Naive B cell (primary cell): ENCODE measurements at regions not wholly inside any gene's neighbourhood (a gene's known extent, or its start where the extent isn't known, plus 50 kb on each side); places are given as distances from the start of the nearest gene placed in this dataset.

Experiments used
- ATAC-seq, 2 donors: fragments of 150-1000 bp; cut with Tn5 transposase; 2 replicates each; pipeline ENCODE4 v1.10.0; 2021; ENCODE audit warnings: low read depth in 2 of 2, mild to moderate bottlenecking in 2 of 2, moderate library complexity in 2 of 2
- DNase-seq: peaks from one replicate; pipeline ENCODE4 v3.0.0; 2022
- H3K27ac Mint-ChIP-seq, 6 donors: one replicate each; pipeline ENCODE4 v1.8.0; 2020 to 2022; ENCODE audit warnings: mild to moderate bottlenecking in 6 of 6, mixed read lengths in 6 of 6, moderate library complexity in 5 of 6, inconsistent platforms in 2 of 6
- H3K27me3 Mint-ChIP-seq, 3 donors: one replicate each; pipeline ENCODE4 v1.8.0; 2021 to 2022; ENCODE audit warnings: mixed read lengths in 3 of 3, mild to moderate bottlenecking in 1 of 3
- H3K36me3 Mint-ChIP-seq, 2 donors: one replicate each; pipeline ENCODE4 v1.8.0; 2020 to 2022; ENCODE audit warnings: mixed read lengths in 2 of 2, inconsistent platforms in 1 of 2, mild to moderate bottlenecking in 1 of 2
- H3K4me1 Mint-ChIP-seq, 3 donors: one replicate each; pipeline ENCODE4 v1.8.0; 2020 to 2022; ENCODE audit warnings: mixed read lengths in 3 of 3, inconsistent platforms in 1 of 3, mild to moderate bottlenecking in 1 of 3, moderate library complexity in 1 of 3
- H3K4me3 Mint-ChIP-seq, 8 donors: one replicate each; pipeline ENCODE4 v1.8.0; 2020 to 2022; ENCODE audit warnings: mild to moderate bottlenecking in 8 of 8, mixed read lengths in 8 of 8, moderate library complexity in 8 of 8, inconsistent platforms in 2 of 8
- H3K9me3 Mint-ChIP-seq, 7 donors: one replicate each; pipeline ENCODE4 v1.8.0; 2020 to 2022; ENCODE audit warnings: mixed read lengths in 7 of 7, mild to moderate bottlenecking in 5 of 7, inconsistent platforms in 2 of 7, moderate library complexity in 1 of 7

- Mint-ChIP-seq H3K27me3 (peaks cover 8 to 15% (median 9%) of the 10 kb centered on the region in 3 donors), H3K9me3 (peaks cover 0 to 4% (median 0%) of the 10 kb centered on the region in 7 donors), H3K4me3 (no peak overlapping the region), H3K4me1 (no peaks in the 10 kb centered on the region), H3K36me3 (no peaks in the 10 kb centered on the region), H3K27ac (no peak overlapping the region)
- no peak for ATAC-seq
- DNase-seq = no peak
These were observed 121.9 kb upstream of the ANK2 start for GRCh38 chr4:112927544-112927943.

GRCh38 chr4:112931001-112931400, 118.5 kb upstream of the ANK2 start:
- Mint-ChIP-seq H3K27ac (peak overlapping the region in 1 of 6 donors; percentile 85), H3K4me3 (no peak overlapping the region)

GRCh38 chr4:112933790-112934189, 115.7 kb upstream of the ANK2 start:
- DNase-seq = no peak

More at GRCh38 chr4:112931001-112931400, 118.5 kb upstream of the ANK2 start:
- Mint-ChIP-seq H3K9me3 (peaks cover 0 to 4% (median 2%) of the 10 kb centered on the region in 7 donors), H3K4me1 (no peaks in the 10 kb centered on the region), H3K36me3 (no peaks in the 10 kb centered on the region), H3K27me3 (peaks cover 9 to 15% (median 13%) of the 10 kb centered on the region in 3 donors)
- ATAC-seq (no peak), DNase-seq (no peak)

GRCh38 chr4:112938461-112939058, 110.9 kb upstream of the ANK2 start:
- ATAC-seq (no peak), DNase-seq (no peak)
- H3K27ac Mint-ChIP-seq = no peak overlapping the region
- no peaks in the 10 kb centered on the region for H3K4me1 Mint-ChIP-seq
- no peaks in the 10 kb centered on the region for H3K36me3 Mint-ChIP-seq
- peaks cover 0 to 3% (median 0%) of the 10 kb centered on the region in 7 donors for H3K9me3 Mint-ChIP-seq
- peaks cover 0 to 10% (median 4%) of the 10 kb centered on the region in 3 donors for H3K27me3 Mint-ChIP-seq
- no peak overlapping the region for H3K4me3 Mint-ChIP-seq

More at GRCh38 chr4:112933790-112934189, 115.7 kb upstream of the ANK2 start:
- peaks cover 8 to 15% (median 9%) of the 10 kb centered on the region in 3 donors for H3K27me3 Mint-ChIP-seq
- no peak overlapping the region for H3K27ac Mint-ChIP-seq
- peaks cover 0 to 4% (median 2%) of the 10 kb centered on the region in 7 donors for H3K9me3 Mint-ChIP-seq
- H3K4me3 Mint-ChIP-seq = no peak overlapping the region
- H3K4me1 Mint-ChIP-seq = no peaks in the 10 kb centered on the region
- ATAC-seq = no peak
- H3K36me3 Mint-ChIP-seq = no peaks in the 10 kb centered on the region

GRCh38 chr4:112939901-112940300, 109.6 kb upstream of the ANK2 start:
- Mint-ChIP-seq H3K9me3 (peaks cover 0 to 4% (median 0%) of the 10 kb centered on the region in 7 donors), H3K4me3 (no peak overlapping the region), H3K4me1 (no peaks in the 10 kb centered on the region), H3K27ac (no peak overlapping the region), H3K27me3 (peaks cover 4 to 11% (median 8%) of the 10 kb centered on the region in 3 donors), H3K36me3 (no peaks in the 10 kb centered on the region)
- DNase-seq = no peak
- no peak for ATAC-seq

- H3K4me1 Mint-ChIP-seq = no peaks in the 10 kb centered on the region
- H3K9me3 Mint-ChIP-seq = peaks cover 0 to 4% (median 0%) of the 10 kb centered on the region in 7 donors
- H3K27me3 Mint-ChIP-seq = peaks cover 4 to 12% (median 8%) of the 10 kb centered on the region in 3 donors
- no peak for ATAC-seq
- H3K4me3 Mint-ChIP-seq = no peak overlapping the region
- H3K27ac Mint-ChIP-seq = no peak overlapping the region
- no peaks in the 10 kb centered on the region for H3K36me3 Mint-ChIP-seq
- DNase-seq = no peak
These were observed 109.1 kb upstream of the ANK2 start for GRCh38 chr4:112940336-112940735.

GRCh38 chr4:112942077-112942476, 107.4 kb upstream of the ANK2 start:
- Mint-ChIP-seq H3K36me3 (no peaks in the 10 kb centered on the region), H3K4me3 (no peak overlapping the region), H3K9me3 (peaks cover 0 to 4% (median 0%) of the 10 kb centered on the region in 7 donors), H3K27me3 (peaks cover 4 to 12% (median 8%) of the 10 kb centered on the region in 3 donors), H3K4me1 (no peaks in the 10 kb centered on the region), H3K27ac (no peak overlapping the region)
- DNase-seq = no peak
- ATAC-seq = no peak

GRCh38 chr4:112942997-112943396, 106.5 kb upstream of the ANK2 start:
- no peak overlapping the region for H3K4me3 Mint-ChIP-seq
- no peak for ATAC-seq
- no peak for DNase-seq
- H3K36me3 Mint-ChIP-seq = no peaks in the 10 kb centered on the region
- no peak overlapping the region for H3K27ac Mint-ChIP-seq
- H3K4me1 Mint-ChIP-seq = no peaks in the 10 kb centered on the region
- peaks cover 0 to 4% (median 0%) of the 10 kb centered on the region in 7 donors for H3K9me3 Mint-ChIP-seq
- H3K27me3 Mint-ChIP-seq = peaks cover 4 to 12% (median 8%) of the 10 kb centered on the region in 3 donors

- DNase-seq = no peak
- H3K9me3 Mint-ChIP-seq = peaks cover 0 to 4% (median 0%) of the 10 kb centered on the region in 7 donors
- H3K36me3 Mint-ChIP-seq = no peaks in the 10 kb centered on the region
These were observed 105.4 kb upstream of the ANK2 start for GRCh38 chr4:112944006-112944405.

GRCh38 chr4:112946127-112946526, 103.3 kb upstream of the ANK2 start:
- H3K4me3 Mint-ChIP-seq = no peak overlapping the region
- ATAC-seq = no peak
- peaks cover 0 to 4% (median 0%) of the 10 kb centered on the region in 7 donors for H3K9me3 Mint-ChIP-seq
- no peak overlapping the region for H3K27ac Mint-ChIP-seq
- peaks cover 4 to 12% (median 8%) of the 10 kb centered on the region in 3 donors for H3K27me3 Mint-ChIP-seq
- no peaks in the 10 kb centered on the region for H3K4me1 Mint-ChIP-seq
- DNase-seq = no peak
- no peaks in the 10 kb centered on the region for H3K36me3 Mint-ChIP-seq

More at GRCh38 chr4:112944006-112944405, 105.4 kb upstream of the ANK2 start:
- Mint-ChIP-seq H3K27me3 (peaks cover 4 to 12% (median 8%) of the 10 kb centered on the region in 3 donors), H3K27ac (no peak overlapping the region), H3K4me1 (no peaks in the 10 kb centered on the region), H3K4me3 (no peak overlapping the region)
- ATAC-seq = no peak

- Mint-ChIP-seq H3K4me1 (no peaks in the 10 kb centered on the region), H3K9me3 (peaks cover 0 to 4% (median 0%) of the 10 kb centered on the region in 7 donors), H3K36me3 (no peaks in the 10 kb centered on the region), H3K4me3 (no peak overlapping the region), H3K27me3 (peaks cover 4 to 13% (median 11%) of the 10 kb centered on the region in 3 donors), H3K27ac (no peak overlapping the region)
- ATAC-seq (no peak), DNase-seq (no peak)
These were observed 101.8 kb upstream of the ANK2 start for GRCh38 chr4:112947616-112948015.

- peaks cover 0 to 5% (median 4%) of the 10 kb centered on the region in 3 donors for H3K27me3 Mint-ChIP-seq
- H3K4me3 Mint-ChIP-seq = no peak overlapping the region
- DNase-seq (no peak), ATAC-seq (no peak)
- H3K4me1 Mint-ChIP-seq = no peaks in the 10 kb centered on the region
- H3K36me3 Mint-ChIP-seq = no peaks in the 10 kb centered on the region
- H3K9me3 Mint-ChIP-seq = no peaks in the 10 kb centered on the region
- peak overlapping the region in 1 of 6 donors; percentile 11 for H3K27ac Mint-ChIP-seq
These were observed 97.8 kb upstream of the ANK2 start for GRCh38 chr4:112951362-112952312.

- H3K9me3 Mint-ChIP-seq = no peaks in the 10 kb centered on the region
- no peaks in the 10 kb centered on the region for H3K36me3 Mint-ChIP-seq
- peaks cover 0 to 5% (median 4%) of the 10 kb centered on the region in 3 donors for H3K27me3 Mint-ChIP-seq
- DNase-seq = no peak
- H3K4me1 Mint-ChIP-seq = no peaks in the 10 kb centered on the region
- no peak for ATAC-seq
- no peak overlapping the region for H3K27ac Mint-ChIP-seq
- H3K4me3 Mint-ChIP-seq = no peak overlapping the region
These were observed 97.1 kb upstream of the ANK2 start for GRCh38 chr4:112952313-112952700.
